Esophagus muscularis mucosa (tissue), 4 donors: ENCODE measurements at regions not wholly inside any gene's neighbourhood (a gene's known extent, or its start where the extent isn't known, plus 50 kb on each side); places are given as distances from the start of the nearest gene placed in this dataset.

Source experiments
- DNase-seq: peaks from one replicate; pipeline ENCODE4 v3.0.0-alpha.2; 2017; ENCODE audit errors: extremely low spot score
- H3K27ac ChIP-seq, 4 donors: fragments of 200-600 bp; sonication (generic); replicated peaks in 1 of 4; 1 replicate in 3 of 4; 2 replicates in 1 of 4; pipeline ENCODE4 v1.5.1; 2016 to 2019; ENCODE audit warnings: mild to moderate bottlenecking in 1 of 4
- H3K27me3 ChIP-seq, 4 donors: fragments of 200-600 bp; sonication (generic); one replicate each; pipeline versions ENCODE4 v1.5.1 to v1.6.0; 2016 to 2019
- H3K36me3 ChIP-seq, 4 donors: fragments of 200-600 bp; sonication (generic); one replicate each; pipeline ENCODE4 v1.5.1; 2016 to 2019
- H3K4me1 ChIP-seq, 4 donors: fragments of 200-600 bp; sonication (generic); one replicate each; pipeline ENCODE4 v1.5.1; 2016 to 2019
- H3K4me3 ChIP-seq, 4 donors: fragments of 200-600 bp; sonication (generic); 1 replicate in 2 of 4; 2 replicates in 2 of 4; pipeline ENCODE4 v1.5.1; 2016 to 2019; ENCODE audit warnings: mild to moderate bottlenecking in 4 of 4, moderate library complexity in 1 of 4
- H3K9me3 ChIP-seq, 4 donors: fragments of 200-600 bp; sonication (generic); 1 replicate in 3 of 4; 2 replicates in 1 of 4; pipeline ENCODE4 v1.5.1; 2016 to 2019
- EP300 ChIP-seq: sonication (generic); formaldehyde crosslinking; IDR thresholded peaks from one replicate; pipeline ENCODE4 v1.6.1; 2017; ENCODE audit warnings: antibody characterized with exemption
- POLR2A ChIP-seq: fragments of 450-650 bp; IDR thresholded peaks from one replicate; pipeline ENCODE4 v1.6.1; 2017; ENCODE audit warnings: antibody characterized with exemption, moderate library complexity, mild to moderate bottlenecking, low read depth
- POLR2AphosphoS5 ChIP-seq, 2 donors: sonication (generic); formaldehyde crosslinking; IDR thresholded peaks; one replicate each; pipeline ENCODE4 v1.6.1; 2017; ENCODE audit warnings: antibody characterized with exemption in 2 of 2
- WGBS: methylation state at CpG from one replicate; pipeline ENCODE4 v1.1.5; 2018; 5-methylcytosine and 5-hydroxymethylcytosine counted together
- intact Hi-C: fragments of 100-400 bp; cut with DNase I; formaldehyde crosslinking; loops from one replicate; pipeline ENCODE4 v1.15.1; 2023
- TF ChIP-seq, protein P1 (sequence below), 3 experiments: fragments of 200-600 bp in 2 of 3; fragments of 450-650 bp in 1 of 3; sonication (generic) in 2 of 3; IDR thresholded peaks; one replicate each; pipeline ENCODE4 v1.5.1; 2017 to 2019; ENCODE audit warnings: antibody characterized with exemption in 3 of 3, mild to moderate bottlenecking in 2 of 3, moderate library complexity in 1 of 3

DNA sequence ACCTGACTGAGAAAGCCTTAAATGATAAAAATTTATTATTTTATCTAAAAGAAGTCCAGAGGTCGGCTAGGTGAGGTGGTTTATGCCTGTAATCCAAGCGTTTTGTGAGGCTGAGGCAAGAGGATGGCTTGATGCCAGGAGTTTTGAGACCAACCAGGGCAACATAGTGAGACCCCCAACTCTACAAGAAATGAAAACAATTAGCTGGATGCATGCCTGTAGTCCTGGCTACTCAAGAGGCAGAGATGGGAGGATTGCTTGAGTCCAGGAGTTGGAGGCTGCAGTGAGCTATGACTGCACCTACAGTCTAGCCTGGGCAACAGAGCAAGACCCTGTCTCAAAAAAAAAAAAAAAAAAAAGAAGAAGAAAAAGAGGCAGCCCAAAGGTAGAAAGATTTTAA, 179.9 kb upstream of the KIF2A start:
- 91% methylated on average over 2 of the region's 2 CpGs for WGBS
- no peak overlapping the region for H3K4me3 ChIP-seq
- H3K9me3 ChIP-seq: no peaks in the 10 kb centered on the region
- H3K27ac ChIP-seq: no peak overlapping the region
- no peak for DNase-seq
- TF ChIP-seq EP300 (no peak), POLR2AphosphoS5 (IDR thresholded peaks at IDR 0.05) (no peak), POLR2A (no peak)
- TF ChIP-seq, protein P1, sequence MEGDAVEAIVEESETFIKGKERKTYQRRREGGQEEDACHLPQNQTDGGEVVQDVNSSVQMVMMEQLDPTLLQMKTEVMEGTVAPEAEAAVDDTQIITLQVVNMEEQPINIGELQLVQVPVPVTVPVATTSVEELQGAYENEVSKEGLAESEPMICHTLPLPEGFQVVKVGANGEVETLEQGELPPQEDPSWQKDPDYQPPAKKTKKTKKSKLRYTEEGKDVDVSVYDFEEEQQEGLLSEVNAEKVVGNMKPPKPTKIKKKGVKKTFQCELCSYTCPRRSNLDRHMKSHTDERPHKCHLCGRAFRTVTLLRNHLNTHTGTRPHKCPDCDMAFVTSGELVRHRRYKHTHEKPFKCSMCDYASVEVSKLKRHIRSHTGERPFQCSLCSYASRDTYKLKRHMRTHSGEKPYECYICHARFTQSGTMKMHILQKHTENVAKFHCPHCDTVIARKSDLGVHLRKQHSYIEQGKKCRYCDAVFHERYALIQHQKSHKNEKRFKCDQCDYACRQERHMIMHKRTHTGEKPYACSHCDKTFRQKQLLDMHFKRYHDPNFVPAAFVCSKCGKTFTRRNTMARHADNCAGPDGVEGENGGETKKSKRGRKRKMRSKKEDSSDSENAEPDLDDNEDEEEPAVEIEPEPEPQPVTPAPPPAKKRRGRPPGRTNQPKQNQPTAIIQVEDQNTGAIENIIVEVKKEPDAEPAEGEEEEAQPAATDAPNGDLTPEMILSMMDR (IDR thresholded peaks at IDR 0.05): no peak
- no peaks in the 10 kb centered on the region for H3K4me1 ChIP-seq
- no peaks in the 10 kb centered on the region for H3K27me3 ChIP-seq
- no peaks in the 10 kb centered on the region for H3K36me3 ChIP-seq
- intact Hi-C loops: no loop called here

DNA sequence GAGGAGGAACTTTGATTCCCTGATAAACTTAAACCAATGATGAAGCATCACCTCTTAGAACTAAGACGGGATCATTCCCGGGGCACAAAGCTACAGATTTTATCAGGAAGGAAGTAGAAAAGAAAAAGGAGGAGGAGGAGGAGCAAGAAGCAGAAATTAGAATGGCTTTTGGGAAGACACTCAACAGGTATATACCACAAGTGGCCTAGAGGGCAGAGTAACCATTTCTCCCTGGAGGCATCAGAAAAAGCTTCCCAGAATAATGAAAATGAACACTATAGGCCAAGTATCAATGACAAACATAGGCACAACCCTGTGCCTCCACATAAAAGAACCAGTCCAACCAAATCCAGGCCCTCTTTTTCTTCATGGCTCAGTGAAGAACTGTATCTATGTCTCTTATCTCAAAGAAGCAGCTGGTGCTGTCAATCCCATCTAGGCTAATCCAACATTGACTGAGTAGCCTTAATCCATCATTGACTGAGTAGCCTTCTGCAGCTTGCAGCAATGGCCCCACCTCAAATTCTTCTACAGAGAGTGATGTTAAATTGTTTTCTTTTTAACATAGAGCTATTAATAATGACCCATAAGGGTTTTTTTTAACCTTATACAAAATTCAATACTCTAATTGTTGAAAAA, 178.8 kb upstream of the KIF2A start:
- no peak overlapping the region for H3K4me3 ChIP-seq
- intact Hi-C loops: no loop called here
- no peaks in the 10 kb centered on the region for H3K9me3 ChIP-seq
- DNase-seq: no peak
- 44% methylated on average over 2 of the region's 2 CpGs for whole genome bisulfite sequencing
- no peaks in the 10 kb centered on the region for H3K36me3 ChIP-seq
- TF ChIP-seq, protein P1 (IDR thresholded peaks at IDR 0.05): no peak
- TF ChIP-seq POLR2AphosphoS5 (IDR thresholded peaks at IDR 0.05): no peak
- TF ChIP-seq POLR2A: no peak
- no peak for TF ChIP-seq EP300
- H3K4me1 ChIP-seq: no peaks in the 10 kb centered on the region
- H3K27ac ChIP-seq: no peak overlapping the region
- H3K27me3 ChIP-seq: no peaks in the 10 kb centered on the region

DNA sequence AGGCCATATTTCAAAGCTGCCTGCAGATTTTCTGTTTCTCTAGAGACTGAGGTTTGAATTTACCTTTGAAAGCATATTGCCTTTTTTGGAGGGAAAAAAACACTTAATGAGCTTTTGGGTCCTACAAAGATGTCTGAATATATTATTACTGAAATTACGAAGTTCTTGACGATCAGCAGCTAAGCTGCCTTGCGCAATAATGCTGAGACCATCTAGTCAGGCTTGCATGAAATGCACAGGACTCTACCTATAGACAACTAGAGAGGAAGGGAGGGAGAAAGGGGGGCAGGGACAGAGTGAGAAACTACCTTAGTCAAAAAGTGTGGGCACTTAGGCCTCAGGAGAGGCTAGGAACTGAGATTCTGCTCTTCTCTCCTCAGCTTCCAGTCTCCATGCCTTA, 175.9 kb upstream of the KIF2A start:
- 89% methylated on average over 3 of the region's 3 CpGs for WGBS
- DNase-seq: no peak
- intact Hi-C loops: no loop called here
- no peaks in the 10 kb centered on the region for H3K4me1 ChIP-seq
- no peak overlapping the region for H3K4me3 ChIP-seq
- no peaks in the 10 kb centered on the region for H3K27me3 ChIP-seq
- H3K27ac ChIP-seq: no peak overlapping the region
- H3K36me3 ChIP-seq: no peaks in the 10 kb centered on the region
- TF ChIP-seq, protein P1 (IDR thresholded peaks at IDR 0.05): no peak
- TF ChIP-seq EP300 (no peak), POLR2A (no peak), POLR2AphosphoS5 (IDR thresholded peaks at IDR 0.05) (no peak)
- no peaks in the 10 kb centered on the region for H3K9me3 ChIP-seq

DNA sequence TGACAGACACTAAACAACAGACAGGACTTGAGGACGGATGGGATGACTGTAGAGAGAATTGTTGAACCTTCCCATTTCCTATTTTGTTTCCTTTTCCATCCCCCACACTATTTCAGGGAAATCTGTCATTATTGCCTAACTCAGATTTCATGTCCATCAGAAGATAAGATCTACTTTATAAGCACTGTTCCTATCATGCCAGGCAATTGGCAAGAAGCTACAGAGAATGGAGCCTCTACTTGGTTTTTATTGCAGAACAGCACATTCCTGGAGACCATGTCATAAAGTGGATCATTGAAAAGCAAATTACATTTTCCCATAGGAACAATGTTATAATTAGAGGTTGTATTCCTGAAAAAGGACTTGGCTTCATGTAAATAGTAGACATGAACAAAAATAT, 173.7 kb upstream of the KIF2A start:
- no peaks in the 10 kb centered on the region for H3K4me1 ChIP-seq
- no peak overlapping the region for H3K27ac ChIP-seq
- no peak overlapping the region for H3K4me3 ChIP-seq
- TF ChIP-seq POLR2AphosphoS5 (IDR thresholded peaks at IDR 0.05) (no peak), EP300 (no peak), POLR2A (no peak)
- TF ChIP-seq, protein P1 (IDR thresholded peaks at IDR 0.05): no peak
- no peak for DNase-seq
- no peaks in the 10 kb centered on the region for H3K27me3 ChIP-seq
- WGBS: 36% methylated on average over 1 of the region's 1 CpG
- intact Hi-C loops: no loop called here
- H3K36me3 ChIP-seq: no peaks in the 10 kb centered on the region
- H3K9me3 ChIP-seq: no peaks in the 10 kb centered on the region

DNA sequence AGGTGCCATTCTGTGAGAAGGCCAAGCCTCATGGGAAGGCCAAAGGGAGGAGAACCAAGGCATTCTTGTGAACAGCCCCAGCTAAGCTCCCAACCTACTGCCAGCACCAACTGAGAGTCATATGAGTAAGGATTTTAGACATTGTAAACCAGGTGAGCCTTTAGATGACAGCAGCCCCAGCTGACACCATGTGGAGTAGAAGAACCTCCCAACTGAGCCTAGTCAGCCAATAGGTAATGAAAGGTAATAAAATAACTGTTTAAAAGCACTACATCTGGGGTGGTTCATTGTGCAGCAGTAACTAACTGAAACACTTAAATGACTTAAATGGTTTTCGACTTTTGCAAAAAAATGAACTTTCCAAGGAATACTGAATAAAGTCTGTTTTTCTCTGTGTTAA, 172.6 kb upstream of the KIF2A start:
- no peak overlapping the region for H3K27ac ChIP-seq
- DNase-seq: no peak
- WGBS: 91% methylated on average over 1 of the region's 1 CpG

More for the DNA sequence above, 172.6 kb upstream of the KIF2A start:
- Histone ChIP-seq H3K4me1 (no peaks in the 10 kb centered on the region), H3K4me3 (no peak overlapping the region), H3K27me3 (no peaks in the 10 kb centered on the region), H3K36me3 (no peaks in the 10 kb centered on the region), H3K9me3 (no peaks in the 10 kb centered on the region)
- TF ChIP-seq POLR2A: no peak
- no peak for TF ChIP-seq POLR2AphosphoS5 (IDR thresholded peaks at IDR 0.05)
- TF ChIP-seq, protein P1 (IDR thresholded peaks at IDR 0.05): no peak
- TF ChIP-seq EP300: no peak
- intact Hi-C loops: no loop called here
